ENCODE measurements at regions not wholly inside any gene's neighbourhood (a gene's known extent, or its start where the extent isn't known, plus 50 kb on each side); places are given as distances from the start of the nearest gene placed in this dataset.

- TF ChIP-seq CTCF (IDR thresholded peaks at IDR 0.05; ENCODE audit: insufficient read depth, low read depth, low read length) (no peak), EZH2 (IDR thresholded peaks at IDR 0.05; ENCODE audit: insufficient read depth, low read length) (no peak)
Observed at GRCh38 chr12:42789808-42790760, 200.5 kb upstream of the PRICKLE1 start.
